ENCODE measurements at regions not wholly inside any gene's neighbourhood (a gene's known extent, or its start where the extent isn't known, plus 50 kb on each side); places are given as distances from the start of the nearest gene placed in this dataset.

GRCh38 chr5:71844862-71845261 lies 125.8 kb downstream of the CARTPT start:
- no peak for DNase-seq (ENCODE audit: low spot score)
- no peak for FAIRE-seq
- in situ Hi-C loops (cut with HindIII; ENCODE audit: extremely low pct_ligation_motif_present, low pct_unique_long_range_greater_than_20kb), result no loop called here
- Histone ChIP-seq H3K27me3 (ENCODE audit: control insufficient read depth in 1 of 2, insufficient read depth in 2 of 2, low read length in 2 of 2) (no peaks in the 10 kb centered on the region; a peak in 1 of 5 replicates), H3K79me2 (ENCODE audit: insufficient read depth, low read length) (no peaks in the 10 kb centered on the region), H3K27ac (ENCODE audit: extremely low read length, insufficient read depth, low read length) (no peak overlapping the region), H3K4me2 (ENCODE audit: low read depth, low read length) (no peak overlapping the region), H3K36me3 (replicated peaks in 1 of 2; ENCODE audit: control insufficient read depth in 1 of 2, insufficient read depth in 2 of 2, low read length in 2 of 2) (no peaks in the 10 kb centered on the region), H3K4me1 (ENCODE audit: insufficient read depth, low read length) (no peaks in the 10 kb centered on the region), H2AFZ (ENCODE audit: low read length) (no peak overlapping the region), H4K20me1 (ENCODE audit: insufficient read depth, low read length) (no peaks in the 10 kb centered on the region), H3K4me3 (replicated peaks in 1 of 3; ENCODE audit: insufficient read depth in 1 of 3, low read depth in 2 of 3, low read length in 3 of 3) (no peak overlapping the region), H3K9ac (ENCODE audit: insufficient read depth, low read depth, low read length) (no peak overlapping the region), H3K9me3 (ENCODE audit: low read length) (peaks cover 15% of the 10 kb centered on the region)
- WGBS (ENCODE audit: low lambda C conversion rate), result 35% methylated on average over 3 of the region's 3 CpGs
- ChIA-PET POLR2A (no interaction called here), CTCF (ENCODE audit: low intra/inter-chr PET ratio, low total read pairs) (no interaction called here)
- intact Hi-C loops (cut with micrococcal nuclease; ENCODE audit: unreplicated experiment), result no loop called here
- BruUV-seq (replicated peaks), result no TSS peak
- TF ChIP-seq ZNF275 (CRISPR knock-in tag; IDR thresholded peaks at IDR 0.05; ENCODE audit: borderline replicate concordance), result no peak
- TF ChIP-seq FOXM1 (CRISPR knock-in tag; IDR thresholded peaks at IDR 0.05), result no peak
- no peak for TF ChIP-seq SUZ12 (IDR thresholded peaks at IDR 0.05; ENCODE audit: low read depth, low read length)
- no peak for TF ChIP-seq TEAD3 (CRISPR knock-in tag; optimal IDR thresholded peaks at IDR 0.05; ENCODE audit: borderline replicate concordance)
- no peak for TF ChIP-seq GLMP (CRISPR knock-in tag; IDR thresholded peaks at IDR 0.05; ENCODE audit: borderline replicate concordance)
- TF ChIP-seq ADNP (CRISPR knock-in tag; IDR thresholded peaks at IDR 0.05), result no peak
- TF ChIP-seq ZNF776 (CRISPR knock-in tag; IDR thresholded peaks at IDR 0.05), result no peak
- no peak for TF ChIP-seq ESRRA (CRISPR knock-in tag; IDR thresholded peaks at IDR 0.05; ENCODE audit: low read depth)
- TF ChIP-seq AFF4 (CRISPR knock-in tag; IDR thresholded peaks at IDR 0.05), result no peak
- TF ChIP-seq PHB2 (IDR thresholded peaks at IDR 0.05; ENCODE audit: partially characterized antibody), result no peak
- no peak for ATAC-seq
